WERI-Rb-1 (cell line): ENCODE measurements at regions not wholly inside any gene's neighbourhood (a gene's known extent, or its start where the extent isn't known, plus 50 kb on each side); places are given as distances from the start of the nearest gene placed in this dataset.

Experiments
- DNase-seq: peaks from one replicate; pipeline ENCODE4 v3.0.0-alpha.2; 2020
- H3K27ac ChIP-seq: fragments of 250-450 bp; sonication (Bioruptor Pico); 2 replicates; pipeline ENCODE4 v1.5.1; 2020; ENCODE audit warnings: mild to moderate bottlenecking, moderate library complexity
- H3K27me3 ChIP-seq: fragments of 250-450 bp; sonication (Bioruptor Pico); 2 replicates; pipeline ENCODE4 v1.5.1; 2021; ENCODE audit warnings: mild to moderate bottlenecking, low read depth, moderate library complexity; ENCODE audit not compliant: insufficient read depth, severe bottlenecking
- H3K36me3 ChIP-seq: fragments of 250-450 bp; sonication (Bioruptor Pico); 2 replicates; pipeline ENCODE4 v1.5.1; 2020; ENCODE audit warnings: mild to moderate bottlenecking, moderate library complexity
- H3K4me3 ChIP-seq: 2 replicates; pipeline ENCODE4 v1.5.1; 2011; ENCODE audit warnings: low read depth, mild to moderate bottlenecking, control low read depth, low read length
- H3K9me3 ChIP-seq: fragments of 250-450 bp; sonication (Bioruptor Pico); 2 replicates; pipeline ENCODE4 v1.5.1; 2021; ENCODE audit warnings: mild to moderate bottlenecking, moderate library complexity; ENCODE audit not compliant: severe bottlenecking
- TF ChIP-seq, protein P1 (sequence below): IDR thresholded peaks from 2 replicates; pipeline ENCODE4 v1.5.1; 2011; ENCODE audit warnings: low read depth, mild to moderate bottlenecking, control low read depth, inconsistent platforms, low read length

DNA sequence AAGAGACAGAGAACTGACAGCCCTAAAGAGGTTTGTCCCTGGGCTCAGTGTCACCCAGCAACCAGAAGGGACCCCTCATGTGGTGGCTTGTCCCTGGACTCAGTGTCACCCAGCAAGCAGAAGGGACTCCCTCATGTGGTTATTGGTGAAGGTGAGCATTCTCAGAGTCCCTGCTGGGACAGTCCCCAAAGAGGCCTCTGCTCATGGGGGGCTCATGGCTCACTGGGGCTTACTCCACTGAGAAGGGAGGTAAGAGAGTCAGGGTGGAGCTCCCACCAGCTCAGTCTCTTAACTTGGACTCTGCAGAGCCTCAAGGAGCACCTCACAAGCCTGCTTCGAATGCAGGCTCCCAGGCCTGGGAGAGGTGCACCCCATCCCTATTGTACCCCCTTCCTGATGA, 145.2 kb upstream of the COPS8 start:
- no peak for DNase-seq
- H3K4me3 ChIP-seq: no peak overlapping the region
- no peaks in the 10 kb centered on the region for H3K27me3 ChIP-seq
- no peaks in the 10 kb centered on the region for H3K36me3 ChIP-seq
- H3K27ac ChIP-seq: peak overlapping the region; percentile 76
- TF ChIP-seq, protein P1, sequence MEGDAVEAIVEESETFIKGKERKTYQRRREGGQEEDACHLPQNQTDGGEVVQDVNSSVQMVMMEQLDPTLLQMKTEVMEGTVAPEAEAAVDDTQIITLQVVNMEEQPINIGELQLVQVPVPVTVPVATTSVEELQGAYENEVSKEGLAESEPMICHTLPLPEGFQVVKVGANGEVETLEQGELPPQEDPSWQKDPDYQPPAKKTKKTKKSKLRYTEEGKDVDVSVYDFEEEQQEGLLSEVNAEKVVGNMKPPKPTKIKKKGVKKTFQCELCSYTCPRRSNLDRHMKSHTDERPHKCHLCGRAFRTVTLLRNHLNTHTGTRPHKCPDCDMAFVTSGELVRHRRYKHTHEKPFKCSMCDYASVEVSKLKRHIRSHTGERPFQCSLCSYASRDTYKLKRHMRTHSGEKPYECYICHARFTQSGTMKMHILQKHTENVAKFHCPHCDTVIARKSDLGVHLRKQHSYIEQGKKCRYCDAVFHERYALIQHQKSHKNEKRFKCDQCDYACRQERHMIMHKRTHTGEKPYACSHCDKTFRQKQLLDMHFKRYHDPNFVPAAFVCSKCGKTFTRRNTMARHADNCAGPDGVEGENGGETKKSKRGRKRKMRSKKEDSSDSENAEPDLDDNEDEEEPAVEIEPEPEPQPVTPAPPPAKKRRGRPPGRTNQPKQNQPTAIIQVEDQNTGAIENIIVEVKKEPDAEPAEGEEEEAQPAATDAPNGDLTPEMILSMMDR: no peak
- no peaks in the 10 kb centered on the region for H3K9me3 ChIP-seq

DNA sequence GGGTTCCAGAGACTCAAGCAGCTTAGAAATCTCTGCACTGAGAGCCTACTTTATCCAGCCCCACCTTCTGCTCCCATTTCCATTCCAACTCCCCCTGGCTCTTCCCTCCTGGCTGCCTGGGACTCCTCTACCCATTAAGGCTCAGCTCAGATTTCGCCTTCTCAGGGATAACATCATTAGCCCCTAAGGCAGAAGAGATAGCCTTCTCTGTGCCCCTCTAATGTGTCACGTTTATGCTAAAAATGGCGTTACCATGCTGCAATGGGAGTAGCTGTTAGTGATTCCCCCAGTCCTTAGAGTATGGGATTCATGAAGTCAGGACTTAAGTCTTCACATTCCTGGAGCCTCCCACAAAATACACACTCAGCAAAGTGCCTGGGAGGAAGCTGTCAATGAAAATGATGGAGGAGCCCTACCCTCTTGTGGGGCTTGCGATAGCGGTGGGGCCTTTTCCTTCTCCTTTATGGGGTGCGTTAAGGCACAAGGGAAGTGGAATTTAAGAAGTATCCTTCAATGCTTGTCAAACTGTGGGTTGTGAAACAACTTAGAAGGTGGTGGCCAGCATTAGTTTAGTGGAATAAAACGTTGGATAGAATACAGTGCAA, 144.7 kb upstream of the COPS8 start:
- Histone ChIP-seq H3K27me3 (no peaks in the 10 kb centered on the region), H3K27ac (no peak overlapping the region; the same call in 1 of the 2 replicates), H3K36me3 (no peaks in the 10 kb centered on the region), H3K9me3 (no peaks in the 10 kb centered on the region), H3K4me3 (no peak overlapping the region)
- DNase-seq: no peak
- TF ChIP-seq, protein P1: no peak

DNA sequence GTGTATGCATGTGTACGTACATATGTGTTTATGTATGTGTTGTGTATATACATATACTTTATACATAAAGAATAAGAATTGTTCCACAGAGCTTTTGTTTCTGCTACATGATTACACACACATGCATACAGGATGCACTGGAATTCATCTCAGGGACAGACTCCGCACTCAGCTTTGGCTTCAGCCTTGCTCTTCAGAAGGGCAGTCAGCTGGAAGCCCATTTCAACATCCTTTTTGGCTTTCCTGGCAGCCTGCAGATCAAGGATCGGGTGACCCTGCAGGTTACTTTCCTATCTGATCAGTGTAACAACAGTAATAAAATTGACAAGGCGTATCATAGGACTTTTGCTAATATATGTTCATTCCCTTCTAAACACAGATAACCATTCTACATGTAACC, 144.1 kb upstream of the COPS8 start:
- Histone ChIP-seq H3K27me3 (no peaks in the 10 kb centered on the region), H3K4me3 (no peak overlapping the region), H3K36me3 (no peaks in the 10 kb centered on the region), H3K9me3 (no peaks in the 10 kb centered on the region), H3K27ac (no peak overlapping the region)
- no peak for DNase-seq
- TF ChIP-seq, protein P1: no peak

DNA sequence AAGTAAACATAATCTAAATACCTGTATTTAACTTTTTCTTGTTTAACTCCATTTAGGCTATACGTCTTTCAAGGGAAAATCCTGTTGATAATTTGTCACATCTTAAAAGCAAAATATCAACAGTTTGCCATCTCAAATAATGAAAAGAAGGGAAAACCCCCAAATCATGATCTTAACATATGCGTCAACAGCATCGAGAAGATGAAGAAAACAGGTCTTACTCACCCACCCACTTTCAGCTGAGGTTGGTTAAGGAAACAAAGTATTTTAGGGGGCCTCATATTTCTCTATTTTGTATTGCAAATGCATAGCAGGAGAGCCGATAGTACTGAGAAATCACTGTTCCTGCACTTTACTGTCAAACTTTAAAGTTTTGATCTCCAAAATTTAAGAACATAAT, 143.1 kb upstream of the COPS8 start:
- no peaks in the 10 kb centered on the region for H3K36me3 ChIP-seq

DNA sequence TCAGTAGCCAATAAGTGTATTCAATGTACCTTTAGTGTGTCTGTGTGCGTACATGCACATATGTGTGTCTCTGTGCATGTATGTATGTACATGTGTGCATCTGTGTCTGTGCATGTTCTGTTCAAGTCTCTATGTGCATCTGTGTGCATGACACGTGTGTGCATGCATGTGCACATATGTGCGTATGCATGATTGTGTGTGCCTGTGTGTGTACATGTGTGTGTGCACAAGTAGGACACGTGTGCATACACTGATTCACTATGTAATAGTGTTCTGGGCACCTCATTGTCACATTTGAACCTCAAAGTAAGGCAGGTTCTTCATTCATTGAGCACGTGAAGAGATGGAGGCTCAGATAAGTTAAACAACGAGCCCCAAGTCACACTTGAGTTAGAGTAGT, 142.6 kb upstream of the COPS8 start:
- Histone ChIP-seq H3K9me3 (no peaks in the 10 kb centered on the region), H3K36me3 (no peaks in the 10 kb centered on the region), H3K27ac (no peak overlapping the region), H3K27me3 (no peaks in the 10 kb centered on the region), H3K4me3 (no peak overlapping the region)
- DNase-seq: no peak
- TF ChIP-seq, protein P1: no peak

More for the DNA sequence above, 143.1 kb upstream of the COPS8 start:
- H3K4me3 ChIP-seq: no peak overlapping the region
- H3K9me3 ChIP-seq: no peaks in the 10 kb centered on the region
- TF ChIP-seq, protein P1: no peak
- no peaks in the 10 kb centered on the region for H3K27me3 ChIP-seq
- H3K27ac ChIP-seq: no peak overlapping the region
- DNase-seq: no peak
